IMR-90 (cell line): ENCODE measurements at regions not wholly inside any gene's neighbourhood (a gene's known extent, or its start where the extent isn't known, plus 50 kb on each side); places are given as distances from the start of the nearest gene placed in this dataset.

ENCODE experiments used
- ATAC-seq: fragments of 200-7000 bp; cut with Tn5 transposase; 2 replicates; pipeline ENCODE4 v1.9.1; 2020; ENCODE audit warnings: low read depth, mild to moderate bottlenecking, moderate library complexity
- BruUV-seq: library from RNA; stranded (reverse); fragments of 400-500 nt; replicated peaks from 2 replicates; lab custom pipeline; 2021; lab: Mats Ljungman, UMichigan
- CTCF ChIA-PET: fragments of 300-600 bp; formaldehyde crosslinking; extraction: SDS; loops from one replicate; lab custom pipeline; 2021; ENCODE audit warnings: antibody characterized with exemption; lab: Yijun Ruan, JAX
- POLR2A ChIA-PET: fragments of 300-600 bp; sonication (Branson Sonifier 250); formaldehyde crosslinking; loops from one replicate; lab custom pipeline; 2022; ENCODE audit warnings: antibody characterized with exemption; ENCODE audit not compliant: unreplicated experiment; lab: Charles Lee
- DNase-seq: peaks from one replicate; pipeline ENCODE4 v3.0.0; 2013
- H2AFZ ChIP-seq: replicated peaks from 2 replicates; pipeline ENCODE3; 2013; ENCODE audit warnings: low read length, mild to moderate bottlenecking; ENCODE audit not compliant: poor library complexity
- H2AK5ac ChIP-seq: 2 replicates; pipeline ENCODE4 v1.6.1; 2013; ENCODE audit warnings: low read depth, low read length, inconsistent platforms
- H2AK9ac ChIP-seq: replicated peaks from 2 replicates; pipeline ENCODE3; 2013; ENCODE audit warnings: mild to moderate bottlenecking, low read depth, low read length, moderate library complexity; ENCODE audit not compliant: poor library complexity
- H2BK120ac ChIP-seq: 2 replicates; pipeline ENCODE4 v1.6.1; 2013; ENCODE audit warnings: low read depth, low read length, inconsistent platforms
- H2BK15ac ChIP-seq: 3 replicates; pipeline ENCODE4 v1.6.1; 2013; ENCODE audit warnings: low read depth, low read length, inconsistent platforms
- H2BK20ac ChIP-seq: 2 replicates; pipeline ENCODE4 v1.6.1; 2013; ENCODE audit warnings: low read depth, mild to moderate bottlenecking, inconsistent platforms, low read length, moderate library complexity
- H2BK5ac ChIP-seq: 2 replicates; pipeline ENCODE4 v1.6.1; 2013; ENCODE audit warnings: mild to moderate bottlenecking, low read depth, low read length, inconsistent platforms; ENCODE audit not compliant: poor library complexity, severe bottlenecking
- H3K14ac ChIP-seq: replicated peaks from 2 replicates; pipeline ENCODE4 v1.6.1; 2013; ENCODE audit warnings: low read depth, low read length, inconsistent platforms
- H3K18ac ChIP-seq: 2 replicates; pipeline ENCODE4 v1.6.1; 2013; ENCODE audit warnings: low read depth, low read length, control low read depth
- H3K23ac ChIP-seq: 2 replicates; pipeline ENCODE4 v1.6.1; 2013; ENCODE audit warnings: low read depth, low read length, inconsistent platforms
- H3K27ac ChIP-seq: 2 replicates; pipeline ENCODE4 v1.5.1; 2013; ENCODE audit warnings: mild to moderate bottlenecking, control low read depth, low read length; ENCODE audit not compliant: insufficient read depth
- H3K27me3 ChIP-seq: 2 replicates; pipeline ENCODE4 v1.6.1; 2013; ENCODE audit warnings: low read length; ENCODE audit not compliant: control insufficient read depth, insufficient read depth
- H3K36me3 ChIP-seq: 2 replicates; pipeline ENCODE4 v1.6.1; 2013; ENCODE audit warnings: low read length, mixed read lengths; ENCODE audit not compliant: control insufficient read depth, insufficient read depth
- H3K4ac ChIP-seq: 2 replicates; pipeline ENCODE4 v1.6.1; 2013; ENCODE audit warnings: low read depth, low read length, inconsistent platforms
- H3K4me1 ChIP-seq: 2 replicates; pipeline ENCODE4 v1.6.1; 2013; ENCODE audit warnings: low read length, mixed read lengths; ENCODE audit not compliant: control insufficient read depth, insufficient read depth
- H3K4me2 ChIP-seq: 2 replicates; pipeline ENCODE4 v1.6.1; 2013; ENCODE audit warnings: low read depth, mild to moderate bottlenecking, control low read depth, low read length, moderate library complexity
- H3K4me3 ChIP-seq: 2 replicates; pipeline ENCODE4 v1.5.1; 2013; ENCODE audit warnings: low read depth, mild to moderate bottlenecking, control low read depth, low read length, moderate library complexity; ENCODE audit not compliant: insufficient read depth
- H3K56ac ChIP-seq: 2 replicates; pipeline ENCODE4 v1.6.1; 2013; ENCODE audit warnings: low read length, inconsistent platforms; ENCODE audit not compliant: insufficient read depth; ENCODE audit errors: extremely low read depth
- H3K79me1 ChIP-seq, 2 experiments: 2 replicates each; pipeline ENCODE4 v1.6.1; 2013; ENCODE audit warnings: low read length in 2 of 2, inconsistent platforms in 1 of 2, low read depth in 1 of 2
- H3K9ac ChIP-seq: 2 replicates; pipeline ENCODE4 v1.6.1; 2013; ENCODE audit warnings: low read depth, low read length, control low read depth
- H3K9me1 ChIP-seq: 2 replicates; pipeline ENCODE4 v1.6.1; 2013; ENCODE audit warnings: low read length, inconsistent platforms; ENCODE audit not compliant: insufficient read depth
- H3K9me3 ChIP-seq: 2 replicates; pipeline ENCODE4 v1.6.1; 2013; ENCODE audit warnings: low read length; ENCODE audit not compliant: control insufficient read depth, insufficient read depth
- H4K20me1 ChIP-seq: 2 replicates; pipeline ENCODE4 v1.6.1; 2013; ENCODE audit warnings: low read length, inconsistent platforms; ENCODE audit not compliant: insufficient read depth
- H4K5ac ChIP-seq: 2 replicates; pipeline ENCODE4 v1.6.1; 2013; ENCODE audit warnings: mild to moderate bottlenecking, low read depth, low read length, control low read depth
- H4K8ac ChIP-seq, 2 experiments: 2 replicates each; pipeline ENCODE4 v1.6.1; 2013; ENCODE audit warnings: low read depth in 2 of 2, low read length in 2 of 2, control low read depth in 1 of 2, inconsistent platforms in 1 of 2
- H4K91ac ChIP-seq: 2 replicates; pipeline ENCODE4 v1.6.1; 2013; ENCODE audit warnings: low read depth, low read length, inconsistent platforms; ENCODE audit not compliant: insufficient read depth
- BHLHE40 ChIP-seq: fragments of 150-350 bp; IDR thresholded peaks from 2 replicates; pipeline ENCODE4 v1.6.1; 2016; ENCODE audit warnings: mild to moderate bottlenecking, low read depth, low read length
- CEBPB ChIP-seq: IDR thresholded peaks from 2 replicates; pipeline ENCODE4 v1.6.1; 2012; ENCODE audit warnings: low read depth, low read length, improper control_type of control experiment
- CHD1 ChIP-seq: IDR thresholded peaks from 2 replicates; pipeline ENCODE4 v1.6.1; 2012; ENCODE audit warnings: low read depth, low read length, improper control_type of control experiment
- CTCF ChIP-seq: conservative IDR thresholded peaks from 2 replicates; pipeline ENCODE4 v1.5.1; 2012; ENCODE audit warnings: mild to moderate bottlenecking, low read depth, low read length, improper control_type of control experiment
- FOS ChIP-seq: fragments of 150-350 bp; IDR thresholded peaks from 2 replicates; pipeline ENCODE4 v1.6.1; 2016; ENCODE audit warnings: low read depth, low read length
- MAFK ChIP-seq: IDR thresholded peaks from 2 replicates; pipeline ENCODE4 v1.6.1; 2012; ENCODE audit warnings: low read depth, low read length, improper control_type of control experiment
- MAZ ChIP-seq: IDR thresholded peaks from 2 replicates; pipeline ENCODE4 v1.6.1; 2012; ENCODE audit warnings: low read depth, mild to moderate bottlenecking, low read length, improper control_type of control experiment, moderate library complexity, borderline replicate concordance
- MXI1 ChIP-seq: IDR thresholded peaks from 2 replicates; pipeline ENCODE4 v1.6.1; 2012; ENCODE audit warnings: low read depth, mild to moderate bottlenecking, low read length, moderate library complexity, borderline replicate concordance
- NFE2L2 ChIP-seq: fragments of 150-350 bp; IDR thresholded peaks from 2 replicates; pipeline ENCODE4 v1.6.1; 2016; ENCODE audit warnings: low read depth, mild to moderate bottlenecking, low read length
- POLR2A ChIP-seq: IDR thresholded peaks from 2 replicates; pipeline ENCODE4 v1.6.1; 2012; ENCODE audit warnings: mild to moderate bottlenecking, low read depth, low read length
- RAD21 ChIP-seq: IDR thresholded peaks from 2 replicates; pipeline ENCODE4 v1.6.1; 2012; ENCODE audit warnings: low read length, improper control_type of control experiment
- RCOR1 ChIP-seq: IDR thresholded peaks from 2 replicates; pipeline ENCODE4 v1.6.1; 2012; ENCODE audit warnings: mild to moderate bottlenecking, low read length, improper control_type of control experiment; ENCODE audit not compliant: insufficient replicate concordance
- RFX5 ChIP-seq: IDR thresholded peaks from 2 replicates; pipeline ENCODE4 v1.8.0; 2012; ENCODE audit warnings: low read depth, mild to moderate bottlenecking, low read length, moderate library complexity
- SMC3 ChIP-seq: fragments of 150-350 bp; IDR thresholded peaks from 2 replicates; pipeline ENCODE4 v1.6.1; 2016; ENCODE audit warnings: low read depth, mild to moderate bottlenecking, antibody characterized with exemption, low read length, moderate library complexity
- USF2 ChIP-seq: fragments of 150-350 bp; IDR thresholded peaks from 2 replicates; pipeline ENCODE4 v1.6.1; 2017; ENCODE audit warnings: mild to moderate bottlenecking, antibody characterized with exemption, low read length, low read depth
- WGBS, 2 experiments: methylation state at CpG; one replicate each; pipeline versions ENCODE4 v1.1.5 to v1.1.7; 2013; ENCODE audit warnings: missing lambda C conversion rate in 2 of 2; ENCODE audit not compliant: insufficient read length in 1 of 2; ENCODE audit errors: extremely low coverage in 2 of 2; 5-methylcytosine and 5-hydroxymethylcytosine counted together
- dilution Hi-C: fragments of 300-500 bp; cut with HindIII; formaldehyde crosslinking; loops from one replicate; pipeline ENCODE4 v1.14.3; 2018; ENCODE audit warnings: low sequenced_read_pairs; ENCODE audit not compliant: unreplicated experiment
- in situ Hi-C: fragments of 300-500 bp; cut with MboI; formaldehyde crosslinking; loops from 3 replicates; pipeline ENCODE4 v1.14.3; 2019; ENCODE audit warnings: low sequenced_read_pairs, inconsistent platforms, mixed read lengths
- intact Hi-C: fragments of 100-400 bp; cut with micrococcal nuclease; formaldehyde crosslinking; loops from 2 replicates; pipeline ENCODE4 v1.10.0; 2022
- TF ChIP-seq, protein P1 (sequence below): fragments of 150-350 bp; IDR thresholded peaks from 2 replicates; pipeline ENCODE4 v1.6.1; 2016; ENCODE audit warnings: low read depth, mild to moderate bottlenecking, low read length, moderate library complexity, borderline replicate concordance

DNA sequence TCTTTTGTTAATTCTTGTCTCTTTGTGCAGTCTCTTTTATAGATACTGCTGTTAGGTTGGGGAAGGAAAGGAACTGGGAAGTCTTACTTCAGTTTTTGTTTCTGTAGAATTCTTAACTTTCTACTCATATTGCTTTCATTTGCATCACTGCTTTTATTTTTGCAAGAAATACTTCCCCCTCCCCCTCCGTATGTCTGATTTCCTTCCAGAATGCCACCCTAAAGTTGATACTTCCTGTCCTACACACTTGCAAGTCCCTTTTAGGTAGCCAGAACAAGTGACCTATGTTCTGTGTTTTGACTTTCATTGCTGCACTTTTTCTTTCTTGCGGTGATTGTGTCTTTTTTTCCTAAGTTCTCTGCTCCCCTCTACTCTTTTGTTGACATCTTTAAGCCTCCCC lies 477.4 kb downstream of the RSL24D1 start:
- dilution Hi-C loops, result no loop called here
- H4K5ac ChIP-seq, result no peak overlapping the region
- POLR2A ChIA-PET, result no interaction called here
- H3K56ac ChIP-seq, result no peak overlapping the region
- intact Hi-C loops, result no loop called here
- no peaks in the 10 kb centered on the region for H3K9me1 ChIP-seq
- H2BK120ac ChIP-seq, result no peak overlapping the region
- H3K27ac ChIP-seq, result no peak overlapping the region
- H3K14ac ChIP-seq, result no peak overlapping the region
- no peak overlapping the region for H2BK5ac ChIP-seq
- no peak overlapping the region for H2AK5ac ChIP-seq
- H4K91ac ChIP-seq, result no peak overlapping the region
- H3K4me2 ChIP-seq, result no peak overlapping the region
- H2AK9ac ChIP-seq, result no peak overlapping the region
- no peaks in the 10 kb centered on the region for H3K36me3 ChIP-seq
- no peak overlapping the region for H3K4me3 ChIP-seq
- no peak overlapping the region for H2AFZ ChIP-seq
- H2BK20ac ChIP-seq, result no peak overlapping the region
- DNase-seq, result no peak
- TF ChIP-seq CHD1 (no peak), RAD21 (no peak), POLR2A (no peak), SMC3 (no peak), CTCF (no peak), NFE2L2 (no peak), MXI1 (no peak), BHLHE40 (no peak), USF2 (no peak), MAZ (no peak), FOS (no peak), CEBPB (no peak), MAFK (no peak), RCOR1 (no peak), RFX5 (no peak)
- TF ChIP-seq, protein P1, sequence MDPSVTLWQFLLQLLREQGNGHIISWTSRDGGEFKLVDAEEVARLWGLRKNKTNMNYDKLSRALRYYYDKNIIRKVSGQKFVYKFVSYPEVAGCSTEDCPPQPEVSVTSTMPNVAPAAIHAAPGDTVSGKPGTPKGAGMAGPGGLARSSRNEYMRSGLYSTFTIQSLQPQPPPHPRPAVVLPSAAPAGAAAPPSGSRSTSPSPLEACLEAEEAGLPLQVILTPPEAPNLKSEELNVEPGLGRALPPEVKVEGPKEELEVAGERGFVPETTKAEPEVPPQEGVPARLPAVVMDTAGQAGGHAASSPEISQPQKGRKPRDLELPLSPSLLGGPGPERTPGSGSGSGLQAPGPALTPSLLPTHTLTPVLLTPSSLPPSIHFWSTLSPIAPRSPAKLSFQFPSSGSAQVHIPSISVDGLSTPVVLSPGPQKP, result no peak
- H4K8ac ChIP-seq, result no peak overlapping the region
- H3K79me1 ChIP-seq, result no peaks in the 10 kb centered on the region
- no peak overlapping the region for H2BK15ac ChIP-seq
- no TSS peak for BruUV-seq
- no peaks in the 10 kb centered on the region for H4K20me1 ChIP-seq
- in situ Hi-C loops, result no loop called here
- ATAC-seq, result no peak
- no peak overlapping the region for H3K4ac ChIP-seq
- CTCF ChIA-PET, result interaction anchor here (0.6 kb wide), 1 partner anchor 972 kb away, joined by 4 read pairs; no protein-coding TSS in a partner anchor
- no peak overlapping the region for H3K9ac ChIP-seq
- 20% methylated on average over 1 of the region's 2 CpGs; no CpG with 5 or more reads in 1 of the 2 experiments for WGBS, 2 experiments
- no peaks in the 10 kb centered on the region for H3K4me1 ChIP-seq
- no peak overlapping the region for H3K18ac ChIP-seq
- no peaks in the 10 kb centered on the region for H3K27me3 ChIP-seq
- H3K9me3 ChIP-seq, result peaks cover 2% of the 10 kb centered on the region; the same call in 1 of the 2 replicates
- no peak overlapping the region for H3K23ac ChIP-seq
